Endothelial cell of hepatic sinusoid (primary cell): ENCODE measurements at regions not wholly inside any gene's neighbourhood (a gene's known extent, or its start where the extent isn't known, plus 50 kb on each side); places are given as distances from the start of the nearest gene placed in this dataset.

Experiments used
- in situ Hi-C: cut with HindIII; loops from 2 replicates; pipeline ENCODE4 v1.10.0; 2017; ENCODE audit warnings: low sequenced_read_pairs

- in situ Hi-C loops, result no loop called here
Observed at GRCh38 chr5:145283141-145283810, 551.9 kb downstream of the PRELID2 start.

GRCh38 chr5:145280806-145281205 is 554.3 kb downstream of the PRELID2 start:
- in situ Hi-C loops, result no loop called here

- in situ Hi-C loops, result no loop called here
Observed at GRCh38 chr5:145280214-145280613, 554.9 kb downstream of the PRELID2 start.

GRCh38 chr5:145260670-145261069 is 574.5 kb downstream of the PRELID2 start:
- in situ Hi-C loops, result no loop called here

GRCh38 chr5:145247745-145248040 is 587.4 kb downstream of the PRELID2 start:
- in situ Hi-C loops, result no loop called here

GRCh38 chr5:145246961-145247744 is 588.0 kb downstream of the PRELID2 start:
- in situ Hi-C loops, result no loop called here

GRCh38 chr5:145246379-145246778 is 588.8 kb downstream of the PRELID2 start:
- in situ Hi-C loops, result no loop called here

GRCh38 chr5:145245354-145245753 is 589.8 kb downstream of the PRELID2 start:
- in situ Hi-C loops, result no loop called here

- in situ Hi-C loops, result no loop called here
Observed at GRCh38 chr5:145244788-145245187, 590.4 kb downstream of the PRELID2 start.

- in situ Hi-C loops, result no loop called here
Observed at GRCh38 chr5:145244251-145244650, 590.9 kb downstream of the PRELID2 start.

GRCh38 chr5:145243016-145243415 is 592.1 kb downstream of the PRELID2 start:
- in situ Hi-C loops, result no loop called here

GRCh38 chr5:145242551-145242950 is 592.6 kb downstream of the PRELID2 start:
- in situ Hi-C loops, result no loop called here

- in situ Hi-C loops, result no loop called here
Observed at GRCh38 chr5:145237843-145238242, 597.3 kb downstream of the PRELID2 start.

GRCh38 chr5:145236983-145237382 is 598.2 kb downstream of the PRELID2 start:
- in situ Hi-C loops, result no loop called here

- in situ Hi-C loops, result no loop called here
Observed at GRCh38 chr5:145236127-145236526, 599.0 kb downstream of the PRELID2 start.

- in situ Hi-C loops, result no loop called here
Observed at GRCh38 chr5:145233461-145233860, 601.7 kb downstream of the PRELID2 start.

GRCh38 chr5:145230781-145231180 is 604.4 kb downstream of the PRELID2 start:
- in situ Hi-C loops, result no loop called here

- in situ Hi-C loops, result no loop called here
Observed at GRCh38 chr5:145228564-145228963, 606.6 kb downstream of the PRELID2 start.

- in situ Hi-C loops, result no loop called here
Observed at GRCh38 chr5:145227881-145228280, 607.3 kb downstream of the PRELID2 start.

- in situ Hi-C loops, result no loop called here
Observed at GRCh38 chr5:145226726-145227125, 608.4 kb downstream of the PRELID2 start.

- in situ Hi-C loops, result no loop called here
Observed at GRCh38 chr5:145225529-145225928, 609.6 kb downstream of the PRELID2 start.

- in situ Hi-C loops, result no loop called here
Observed at GRCh38 chr5:145223582-145223981, 611.6 kb downstream of the PRELID2 start.

GRCh38 chr5:145222622-145223021 is 612.5 kb downstream of the PRELID2 start:
- in situ Hi-C loops, result no loop called here
